ENCODE measurements at regions not wholly inside any gene's neighbourhood (a gene's known extent, or its start where the extent isn't known, plus 50 kb on each side); places are given as distances from the start of the nearest gene placed in this dataset.

DNA sequence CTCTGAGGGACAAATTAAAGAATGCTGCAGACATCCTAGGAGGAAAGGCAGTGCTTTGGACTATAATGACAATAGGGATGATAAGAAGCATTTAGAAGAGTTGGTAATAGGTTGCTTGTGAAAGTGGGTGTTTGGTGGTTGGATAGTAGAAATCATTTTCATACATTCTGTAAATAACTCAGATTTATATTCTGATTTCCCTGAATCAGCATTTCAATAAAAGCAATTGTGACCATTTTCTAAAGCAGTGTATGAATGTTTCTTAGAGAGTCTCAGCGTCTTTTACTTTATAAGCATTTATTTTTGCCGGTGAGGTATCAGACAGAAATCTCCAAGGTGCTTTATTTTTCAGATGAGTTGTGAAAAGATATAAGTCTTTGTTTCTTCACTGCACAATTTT lies 1099.0 kb upstream of the LRRTM1 start:
- TF ChIP-seq CTCF (tag by site-specific recombination; IDR thresholded peaks at IDR 0.05) (no peak), ZNF121 (tag by site-specific recombination; IDR thresholded peaks at IDR 0.05) (no peak)

Measured in HEK293 (cell line).